ENCODE measurements at regions not wholly inside any gene's neighbourhood (a gene's known extent, or its start where the extent isn't known, plus 50 kb on each side); places are given as distances from the start of the nearest gene placed in this dataset.

- H3K4me1 ChIP-seq (ENCODE audit: control insufficient read depth, insufficient read depth, low read length), result no peaks in the 10 kb centered on the region
- no peak overlapping the region for H3K4me3 ChIP-seq (ENCODE audit: low read length)
- Mint-ChIP-seq H3K27ac (no peak overlapping the region), H3K4me1 (no peaks in the 10 kb centered on the region), H3K27me3 (ENCODE audit: low read depth in 2 of 2) (peaks cover 0 to 5% of the 10 kb centered on the region in 2 donors), H3K4me3 (no peak overlapping the region), H3K36me3 (no peaks in the 10 kb centered on the region), H3K9me3 (peaks cover 0 to 5% of the 10 kb centered on the region in 2 donors)
- ATAC-seq (no peak), DNase-seq (no peak)
- WGBS (ENCODE audit: insufficient coverage), result 92% methylated on average over 2 of the region's 2 CpGs
- intact Hi-C loops (cut with micrococcal nuclease), result no loop called here
- no peaks in the 10 kb centered on the region for H3K9me3 ChIP-seq (ENCODE audit: control insufficient read depth, insufficient read depth, low read length)
- no peak overlapping the region for H3K27ac ChIP-seq (ENCODE audit: low read length)
- H3K27me3 ChIP-seq (ENCODE audit: control insufficient read depth, insufficient read depth, low read length), result no peaks in the 10 kb centered on the region
- H3K36me3 ChIP-seq (ENCODE audit: control insufficient read depth, insufficient read depth, low read length), result no peaks in the 10 kb centered on the region
- TF ChIP-seq, protein P1, sequence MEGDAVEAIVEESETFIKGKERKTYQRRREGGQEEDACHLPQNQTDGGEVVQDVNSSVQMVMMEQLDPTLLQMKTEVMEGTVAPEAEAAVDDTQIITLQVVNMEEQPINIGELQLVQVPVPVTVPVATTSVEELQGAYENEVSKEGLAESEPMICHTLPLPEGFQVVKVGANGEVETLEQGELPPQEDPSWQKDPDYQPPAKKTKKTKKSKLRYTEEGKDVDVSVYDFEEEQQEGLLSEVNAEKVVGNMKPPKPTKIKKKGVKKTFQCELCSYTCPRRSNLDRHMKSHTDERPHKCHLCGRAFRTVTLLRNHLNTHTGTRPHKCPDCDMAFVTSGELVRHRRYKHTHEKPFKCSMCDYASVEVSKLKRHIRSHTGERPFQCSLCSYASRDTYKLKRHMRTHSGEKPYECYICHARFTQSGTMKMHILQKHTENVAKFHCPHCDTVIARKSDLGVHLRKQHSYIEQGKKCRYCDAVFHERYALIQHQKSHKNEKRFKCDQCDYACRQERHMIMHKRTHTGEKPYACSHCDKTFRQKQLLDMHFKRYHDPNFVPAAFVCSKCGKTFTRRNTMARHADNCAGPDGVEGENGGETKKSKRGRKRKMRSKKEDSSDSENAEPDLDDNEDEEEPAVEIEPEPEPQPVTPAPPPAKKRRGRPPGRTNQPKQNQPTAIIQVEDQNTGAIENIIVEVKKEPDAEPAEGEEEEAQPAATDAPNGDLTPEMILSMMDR (IDR thresholded peaks at IDR 0.05), result no peak
Measured at GRCh38 chr1:68378296-68379084, 71.3 kb downstream of the RPE65 start.

GRCh38 chr1:68377098-68377497, 72.7 kb downstream of the RPE65 start:
- TF ChIP-seq, protein P1 (IDR thresholded peaks at IDR 0.05), result no peak
- Mint-ChIP-seq H3K36me3 (no peaks in the 10 kb centered on the region), H3K27me3 (ENCODE audit: low read depth in 2 of 2) (peaks cover 0 to 5% of the 10 kb centered on the region in 2 donors), H3K4me3 (no peak overlapping the region), H3K9me3 (peaks cover 0 to 7% of the 10 kb centered on the region in 2 donors), H3K27ac (no peak overlapping the region), H3K4me1 (no peaks in the 10 kb centered on the region)
- Histone ChIP-seq H3K4me1 (ENCODE audit: control insufficient read depth, insufficient read depth, low read length) (no peaks in the 10 kb centered on the region), H3K27me3 (ENCODE audit: control insufficient read depth, insufficient read depth, low read length) (no peaks in the 10 kb centered on the region), H3K4me3 (ENCODE audit: low read length) (no peak overlapping the region), H3K36me3 (ENCODE audit: control insufficient read depth, insufficient read depth, low read length) (no peaks in the 10 kb centered on the region), H3K9me3 (ENCODE audit: control insufficient read depth, insufficient read depth, low read length) (no peaks in the 10 kb centered on the region), H3K27ac (ENCODE audit: low read length) (no peak overlapping the region)
- ATAC-seq (no peak), DNase-seq (no peak)
- 83% methylated on average over 2 of the region's 3 CpGs for WGBS (ENCODE audit: insufficient coverage)
- intact Hi-C loops (cut with micrococcal nuclease), result no loop called here

- Mint-ChIP-seq H3K36me3 (no peaks in the 10 kb centered on the region), H3K27ac (no peak overlapping the region), H3K27me3 (ENCODE audit: low read depth in 2 of 2) (peaks cover 0 to 5% of the 10 kb centered on the region in 2 donors), H3K9me3 (peaks cover 0 to 7% of the 10 kb centered on the region in 2 donors), H3K4me1 (no peaks in the 10 kb centered on the region), H3K4me3 (no peak overlapping the region)
- intact Hi-C loops (cut with micrococcal nuclease), result no loop called here
- Histone ChIP-seq H3K36me3 (ENCODE audit: control insufficient read depth, insufficient read depth, low read length) (no peaks in the 10 kb centered on the region), H3K4me1 (ENCODE audit: control insufficient read depth, insufficient read depth, low read length) (no peaks in the 10 kb centered on the region), H3K27ac (ENCODE audit: low read length) (no peak overlapping the region), H3K9me3 (ENCODE audit: control insufficient read depth, insufficient read depth, low read length) (no peaks in the 10 kb centered on the region), H3K27me3 (ENCODE audit: control insufficient read depth, insufficient read depth, low read length) (no peaks in the 10 kb centered on the region), H3K4me3 (ENCODE audit: low read length) (no peak overlapping the region)
- DNase-seq (no peak), ATAC-seq (no peak)
- TF ChIP-seq, protein P1 (IDR thresholded peaks at IDR 0.05), result no peak
Measured at GRCh38 chr1:68376441-68376840, 73.3 kb downstream of the RPE65 start.

DNA sequence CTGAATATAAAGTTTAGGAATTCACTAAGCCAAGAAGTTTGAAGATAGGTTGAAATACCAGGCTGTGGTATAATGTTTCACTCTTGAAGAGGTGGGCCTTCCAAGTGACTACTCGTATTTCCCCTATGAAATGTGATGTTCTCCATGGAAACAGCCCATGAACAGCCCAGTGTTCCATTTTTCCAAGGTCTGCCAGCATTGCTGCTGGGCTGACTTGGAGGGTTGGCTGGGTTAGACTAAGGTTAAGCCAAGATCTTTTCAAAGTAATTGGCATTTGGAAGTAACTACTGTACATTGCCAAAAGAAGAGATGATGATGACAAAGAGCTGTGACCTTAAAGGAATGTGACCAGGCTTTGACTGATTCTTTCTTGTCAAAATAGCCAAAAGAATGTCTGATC, 73.8 kb downstream of the RPE65 start:
- Mint-ChIP-seq H3K36me3 (no peaks in the 10 kb centered on the region), H3K4me3 (no peak overlapping the region), H3K4me1 (no peaks in the 10 kb centered on the region), H3K9me3 (peaks cover 0 to 7% of the 10 kb centered on the region in 2 donors), H3K27me3 (ENCODE audit: low read depth in 2 of 2) (peaks cover 0 to 5% of the 10 kb centered on the region in 2 donors), H3K27ac (no peak overlapping the region)
- no peak for DNase-seq
- intact Hi-C loops (cut with micrococcal nuclease), result no loop called here
- H3K27ac ChIP-seq (ENCODE audit: low read length), result no peak overlapping the region
- no peaks in the 10 kb centered on the region for H3K9me3 ChIP-seq (ENCODE audit: control insufficient read depth, insufficient read depth, low read length)
- H3K36me3 ChIP-seq (ENCODE audit: control insufficient read depth, insufficient read depth, low read length), result no peaks in the 10 kb centered on the region
- H3K4me1 ChIP-seq (ENCODE audit: control insufficient read depth, insufficient read depth, low read length), result no peaks in the 10 kb centered on the region
- H3K27me3 ChIP-seq (ENCODE audit: control insufficient read depth, insufficient read depth, low read length), result no peaks in the 10 kb centered on the region
- no peak overlapping the region for H3K4me3 ChIP-seq (ENCODE audit: low read length)
- WGBS (ENCODE audit: insufficient coverage), result 65% methylated on average over 1 of the region's 1 CpG
- ATAC-seq, result no peak
- TF ChIP-seq, protein P1 (IDR thresholded peaks at IDR 0.05), result no peak
